Progenitor cell of endocrine pancreas (in vitro differentiated cells): ENCODE measurements at regions not wholly inside any gene's neighbourhood (a gene's known extent, or its start where the extent isn't known, plus 50 kb on each side); places are given as distances from the start of the nearest gene placed in this dataset.

Experiments used
- DNase-seq: peaks from one replicate; pipeline ENCODE4 v3.0.0; 2021; ENCODE audit warnings: low spot score; ENCODE audit not compliant: unreplicated experiment
- H3K27ac Mint-ChIP-seq: 2 replicates; pipeline ENCODE4 v1.8.0; 2021; ENCODE audit warnings: mild to moderate bottlenecking, moderate library complexity, mixed read lengths
- H3K27me3 Mint-ChIP-seq: 2 replicates; pipeline ENCODE4 v1.8.0; 2021; ENCODE audit warnings: mixed read lengths
- H3K36me3 Mint-ChIP-seq: 2 replicates; pipeline ENCODE4 v1.8.0; 2022; ENCODE audit warnings: mixed read lengths; ENCODE audit not compliant: insufficient read depth
- H3K4me1 Mint-ChIP-seq: 2 replicates; pipeline ENCODE4 v1.8.0; 2021; ENCODE audit warnings: low read depth, mixed read lengths
- H3K4me3 Mint-ChIP-seq: 2 replicates; pipeline ENCODE4 v1.8.0; 2021; ENCODE audit warnings: low read depth, mild to moderate bottlenecking, moderate library complexity, mixed read lengths
- H3K9me3 Mint-ChIP-seq: 2 replicates; pipeline ENCODE4 v1.8.0; 2021; ENCODE audit warnings: low read depth, mixed read lengths
- CTCF ChIP-seq: fragments of 200-600 bp; sonication (generic); IDR thresholded peaks from one replicate; pipeline ENCODE4 v1.5.0; 2021; ENCODE audit warnings: antibody characterized with exemption, mild to moderate bottlenecking; ENCODE audit not compliant: unreplicated experiment

- Mint-ChIP-seq H3K27ac (peak overlapping the region; percentile 93), H3K36me3 (peaks cover 3% of the 10 kb centered on the region), H3K4me3 (peak overlapping the region; percentile 96), H3K4me1 (peaks cover 22% of the 10 kb centered on the region), H3K27me3 (peaks cover 18% of the 10 kb centered on the region), H3K9me3 (no peaks in the 10 kb centered on the region)
- peak; percentile 64 for TF ChIP-seq CTCF
- peak; percentile 63 for DNase-seq
Measured at GRCh38 chr6:56843476-56844349, 111.2 kb upstream of the BEND6 start.

- Mint-ChIP-seq H3K4me1 (peaks cover 22% of the 10 kb centered on the region), H3K27me3 (peaks cover 25% of the 10 kb centered on the region), H3K4me3 (peak overlapping the region; percentile 96), H3K36me3 (peaks cover 3% of the 10 kb centered on the region), H3K27ac (peak overlapping the region; percentile 95), H3K9me3 (no peaks in the 10 kb centered on the region)
- no peak for DNase-seq
- no peak for TF ChIP-seq CTCF
Measured at GRCh38 chr6:56842686-56843475, 112.0 kb upstream of the BEND6 start.

GRCh38 chr6:56841751-56842150 lies 113.2 kb upstream of the BEND6 start:
- H3K27me3 Mint-ChIP-seq = peaks cover 29% of the 10 kb centered on the region
- no peak overlapping the region for H3K4me3 Mint-ChIP-seq
- no peak for DNase-seq
- H3K27ac Mint-ChIP-seq = no peak overlapping the region
- H3K9me3 Mint-ChIP-seq = no peaks in the 10 kb centered on the region
- H3K36me3 Mint-ChIP-seq = no peaks in the 10 kb centered on the region
- no peak for TF ChIP-seq CTCF
- peaks cover 24% of the 10 kb centered on the region for H3K4me1 Mint-ChIP-seq

GRCh38 chr6:56841381-56841749 lies 113.5 kb upstream of the BEND6 start:
- no peak overlapping the region for H3K4me3 Mint-ChIP-seq
- H3K36me3 Mint-ChIP-seq = no peaks in the 10 kb centered on the region
- TF ChIP-seq CTCF = no peak
- no peak for DNase-seq
- peaks cover 29% of the 10 kb centered on the region for H3K27me3 Mint-ChIP-seq
- H3K4me1 Mint-ChIP-seq = peaks cover 24% of the 10 kb centered on the region
- H3K9me3 Mint-ChIP-seq = no peaks in the 10 kb centered on the region
- no peak overlapping the region for H3K27ac Mint-ChIP-seq
